H1 (cell line): ENCODE measurements at regions not wholly inside any gene's neighbourhood (a gene's known extent, or its start where the extent isn't known, plus 50 kb on each side); places are given as distances from the start of the nearest gene placed in this dataset.

Experiments used
- BACH1 ChIP-seq: IDR thresholded peaks from 2 replicates; pipeline ENCODE4 v1.6.1; 2012; ENCODE audit warnings: low read length, improper control_type of control experiment
- KDM1A ChIP-seq: fragments of 200-600, 300-600 bp; sonication (generic); IDR thresholded peaks from 2 replicates; pipeline ENCODE4 v1.7.1; 2016; ENCODE audit warnings: mild to moderate bottlenecking, low read length, borderline replicate concordance
- TF ChIP-seq, protein P1 (sequence below): fragments of 300-600 bp; sonication (generic); IDR thresholded peaks from 2 replicates; pipeline ENCODE4 v1.7.1; 2012; ENCODE audit warnings: low read length, moderate library complexity, mild to moderate bottlenecking, inconsistent platforms; ENCODE audit not compliant: insufficient replicate concordance

DNA sequence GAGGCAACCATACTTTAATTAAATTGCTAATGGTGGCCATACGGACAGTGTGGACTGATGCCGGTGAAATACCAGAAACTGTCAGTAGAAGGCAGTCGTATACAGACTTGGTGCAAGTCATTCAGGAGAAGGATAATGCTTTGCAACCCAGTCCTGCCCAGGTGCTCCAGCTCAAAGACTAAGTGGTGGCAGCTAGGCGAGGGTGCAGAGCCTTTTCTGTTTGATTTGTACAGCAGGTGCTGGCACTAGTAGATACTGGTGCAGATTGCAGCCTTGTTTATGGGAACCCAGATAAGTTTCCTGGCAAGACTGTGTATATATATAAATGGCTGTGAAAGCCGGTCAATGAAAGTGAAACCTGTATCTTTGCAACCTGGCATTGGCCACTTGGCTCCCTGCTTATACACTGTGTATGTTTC, 208.3 kb upstream of the SYT4 start (continued):
- TF ChIP-seq, protein P1, sequence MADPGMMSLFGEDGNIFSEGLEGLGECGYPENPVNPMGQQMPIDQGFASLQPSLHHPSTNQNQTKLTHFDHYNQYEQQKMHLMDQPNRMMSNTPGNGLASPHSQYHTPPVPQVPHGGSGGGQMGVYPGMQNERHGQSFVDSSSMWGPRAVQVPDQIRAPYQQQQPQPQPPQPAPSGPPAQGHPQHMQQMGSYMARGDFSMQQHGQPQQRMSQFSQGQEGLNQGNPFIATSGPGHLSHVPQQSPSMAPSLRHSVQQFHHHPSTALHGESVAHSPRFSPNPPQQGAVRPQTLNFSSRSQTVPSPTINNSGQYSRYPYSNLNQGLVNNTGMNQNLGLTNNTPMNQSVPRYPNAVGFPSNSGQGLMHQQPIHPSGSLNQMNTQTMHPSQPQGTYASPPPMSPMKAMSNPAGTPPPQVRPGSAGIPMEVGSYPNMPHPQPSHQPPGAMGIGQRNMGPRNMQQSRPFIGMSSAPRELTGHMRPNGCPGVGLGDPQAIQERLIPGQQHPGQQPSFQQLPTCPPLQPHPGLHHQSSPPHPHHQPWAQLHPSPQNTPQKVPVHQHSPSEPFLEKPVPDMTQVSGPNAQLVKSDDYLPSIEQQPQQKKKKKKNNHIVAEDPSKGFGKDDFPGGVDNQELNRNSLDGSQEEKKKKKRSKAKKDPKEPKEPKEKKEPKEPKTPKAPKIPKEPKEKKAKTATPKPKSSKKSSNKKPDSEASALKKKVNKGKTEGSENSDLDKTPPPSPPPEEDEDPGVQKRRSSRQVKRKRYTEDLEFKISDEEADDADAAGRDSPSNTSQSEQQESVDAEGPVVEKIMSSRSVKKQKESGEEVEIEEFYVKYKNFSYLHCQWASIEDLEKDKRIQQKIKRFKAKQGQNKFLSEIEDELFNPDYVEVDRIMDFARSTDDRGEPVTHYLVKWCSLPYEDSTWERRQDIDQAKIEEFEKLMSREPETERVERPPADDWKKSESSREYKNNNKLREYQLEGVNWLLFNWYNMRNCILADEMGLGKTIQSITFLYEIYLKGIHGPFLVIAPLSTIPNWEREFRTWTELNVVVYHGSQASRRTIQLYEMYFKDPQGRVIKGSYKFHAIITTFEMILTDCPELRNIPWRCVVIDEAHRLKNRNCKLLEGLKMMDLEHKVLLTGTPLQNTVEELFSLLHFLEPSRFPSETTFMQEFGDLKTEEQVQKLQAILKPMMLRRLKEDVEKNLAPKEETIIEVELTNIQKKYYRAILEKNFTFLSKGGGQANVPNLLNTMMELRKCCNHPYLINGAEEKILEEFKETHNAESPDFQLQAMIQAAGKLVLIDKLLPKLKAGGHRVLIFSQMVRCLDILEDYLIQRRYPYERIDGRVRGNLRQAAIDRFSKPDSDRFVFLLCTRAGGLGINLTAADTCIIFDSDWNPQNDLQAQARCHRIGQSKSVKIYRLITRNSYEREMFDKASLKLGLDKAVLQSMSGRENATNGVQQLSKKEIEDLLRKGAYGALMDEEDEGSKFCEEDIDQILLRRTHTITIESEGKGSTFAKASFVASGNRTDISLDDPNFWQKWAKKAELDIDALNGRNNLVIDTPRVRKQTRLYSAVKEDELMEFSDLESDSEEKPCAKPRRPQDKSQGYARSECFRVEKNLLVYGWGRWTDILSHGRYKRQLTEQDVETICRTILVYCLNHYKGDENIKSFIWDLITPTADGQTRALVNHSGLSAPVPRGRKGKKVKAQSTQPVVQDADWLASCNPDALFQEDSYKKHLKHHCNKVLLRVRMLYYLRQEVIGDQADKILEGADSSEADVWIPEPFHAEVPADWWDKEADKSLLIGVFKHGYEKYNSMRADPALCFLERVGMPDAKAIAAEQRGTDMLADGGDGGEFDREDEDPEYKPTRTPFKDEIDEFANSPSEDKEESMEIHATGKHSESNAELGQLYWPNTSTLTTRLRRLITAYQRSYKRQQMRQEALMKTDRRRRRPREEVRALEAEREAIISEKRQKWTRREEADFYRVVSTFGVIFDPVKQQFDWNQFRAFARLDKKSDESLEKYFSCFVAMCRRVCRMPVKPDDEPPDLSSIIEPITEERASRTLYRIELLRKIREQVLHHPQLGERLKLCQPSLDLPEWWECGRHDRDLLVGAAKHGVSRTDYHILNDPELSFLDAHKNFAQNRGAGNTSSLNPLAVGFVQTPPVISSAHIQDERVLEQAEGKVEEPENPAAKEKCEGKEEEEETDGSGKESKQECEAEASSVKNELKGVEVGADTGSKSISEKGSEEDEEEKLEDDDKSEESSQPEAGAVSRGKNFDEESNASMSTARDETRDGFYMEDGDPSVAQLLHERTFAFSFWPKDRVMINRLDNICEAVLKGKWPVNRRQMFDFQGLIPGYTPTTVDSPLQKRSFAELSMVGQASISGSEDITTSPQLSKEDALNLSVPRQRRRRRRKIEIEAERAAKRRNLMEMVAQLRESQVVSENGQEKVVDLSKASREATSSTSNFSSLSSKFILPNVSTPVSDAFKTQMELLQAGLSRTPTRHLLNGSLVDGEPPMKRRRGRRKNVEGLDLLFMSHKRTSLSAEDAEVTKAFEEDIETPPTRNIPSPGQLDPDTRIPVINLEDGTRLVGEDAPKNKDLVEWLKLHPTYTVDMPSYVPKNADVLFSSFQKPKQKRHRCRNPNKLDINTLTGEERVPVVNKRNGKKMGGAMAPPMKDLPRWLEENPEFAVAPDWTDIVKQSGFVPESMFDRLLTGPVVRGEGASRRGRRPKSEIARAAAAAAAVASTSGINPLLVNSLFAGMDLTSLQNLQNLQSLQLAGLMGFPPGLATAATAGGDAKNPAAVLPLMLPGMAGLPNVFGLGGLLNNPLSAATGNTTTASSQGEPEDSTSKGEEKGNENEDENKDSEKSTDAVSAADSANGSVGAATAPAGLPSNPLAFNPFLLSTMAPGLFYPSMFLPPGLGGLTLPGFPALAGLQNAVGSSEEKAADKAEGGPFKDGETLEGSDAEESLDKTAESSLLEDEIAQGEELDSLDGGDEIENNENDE = no peak
- TF ChIP-seq BACH1 = no peak
- TF ChIP-seq KDM1A = no peak
